Non-pigmented ciliary epithelial cell (primary cell): ENCODE measurements at regions not wholly inside any gene's neighbourhood (a gene's known extent, or its start where the extent isn't known, plus 50 kb on each side); places are given as distances from the start of the nearest gene placed in this dataset.
A peak's percentile ranks its signal among the peaks of the same experiment; 100 is the strongest.
"Not testable (repeated sequence)": the region's sequence is repeated elsewhere in the genome, so short reads cannot be mapped to it uniquely, and the experiment has no call there.

Experiments
- DNase-seq: peaks from one replicate; pipeline ENCODE4 v3.0.0-alpha.2; 2010; ENCODE audit warnings: low read depth

GRCh38 chr10:63675171-63675570, 154.0 kb downstream of the REEP3 start:
- DNase-seq, result no peak

DNA sequence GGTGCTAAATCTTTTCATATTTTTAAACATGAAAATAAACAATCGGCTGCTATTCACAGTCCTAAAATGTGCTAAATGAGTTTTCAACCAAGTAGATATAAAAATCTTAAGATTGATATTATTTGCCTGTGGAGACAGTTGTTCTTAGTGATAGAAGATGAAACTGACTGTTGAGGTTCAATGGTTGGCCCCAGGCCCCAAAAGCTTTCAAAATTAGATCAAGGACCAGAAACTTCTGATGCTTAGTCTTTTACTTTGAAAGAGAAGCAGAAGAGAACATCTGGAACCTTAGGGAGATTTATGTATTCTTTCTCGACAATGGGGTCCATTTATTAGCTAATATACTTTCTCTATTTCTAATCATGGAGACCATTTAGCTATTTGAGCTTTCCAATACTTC, 155.8 kb downstream of the REEP3 start:
- no peak for DNase-seq

- not testable (repeated sequence) for DNase-seq
These were observed 159.3 kb downstream of the REEP3 start for GRCh38 chr10:63680545-63680944.

GRCh38 chr10:63681993-63682697, 160.9 kb downstream of the REEP3 start:
- DNase-seq, result peak; percentile 41

GRCh38 chr10:63682698-63683052, 161.5 kb downstream of the REEP3 start:
- not testable (repeated sequence) for DNase-seq

GRCh38 chr10:63683223-63683622, 162.0 kb downstream of the REEP3 start:
- DNase-seq, result no peak

DNA sequence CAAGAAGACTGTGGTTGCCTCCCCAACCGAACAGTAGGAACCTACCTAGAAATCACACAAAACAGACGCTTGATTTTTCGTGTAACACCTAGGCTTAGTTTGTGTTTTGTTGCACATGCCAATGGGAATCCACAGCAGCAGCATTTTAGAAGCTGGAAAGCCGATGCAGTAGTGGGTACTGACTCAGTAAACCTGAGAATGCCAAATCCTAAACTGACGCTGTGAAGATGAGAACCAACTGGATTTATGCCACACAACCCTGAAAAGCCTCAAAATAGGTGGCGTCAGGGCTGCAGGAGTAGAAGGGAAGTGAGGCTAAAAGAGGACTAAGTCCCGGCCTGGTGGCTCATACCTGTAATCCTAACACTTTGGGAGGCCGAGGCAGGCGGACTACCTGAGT, 162.5 kb downstream of the REEP3 start:
- DNase-seq, result no peak

DNA sequence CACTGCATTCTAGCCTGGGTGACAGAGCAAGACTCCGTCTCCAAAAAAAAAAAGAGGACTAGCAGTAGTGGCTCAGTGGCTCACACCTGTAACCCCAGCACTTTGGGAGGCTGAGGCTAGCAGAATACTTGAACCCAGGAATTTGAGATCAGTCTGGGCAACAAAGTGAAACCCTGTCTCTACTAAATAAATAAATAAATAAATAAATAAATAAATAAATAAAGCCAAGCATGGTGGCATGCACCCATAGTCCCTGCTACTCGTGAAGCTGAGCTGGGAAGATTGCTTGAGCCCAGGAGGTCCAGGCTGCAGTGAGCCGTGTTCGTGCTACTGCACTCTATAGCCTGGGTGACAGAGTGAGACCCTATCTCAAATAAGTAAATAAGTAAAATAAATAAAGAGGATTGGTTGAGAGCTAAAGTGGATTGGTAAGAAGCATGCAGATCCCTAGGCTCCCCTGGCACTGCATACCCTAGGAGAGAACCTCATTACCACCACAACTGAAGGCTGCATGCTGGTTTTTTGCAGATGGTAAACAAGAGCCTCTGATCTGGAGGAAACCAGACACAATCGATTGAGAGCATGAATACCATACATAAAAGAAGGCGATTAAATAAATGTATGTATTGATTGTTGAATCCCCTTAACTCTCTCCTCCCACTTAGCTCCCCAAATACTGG, 163.2 kb downstream of the REEP3 start:
- DNase-seq, result no peak

GRCh38 chr10:63689768-63690167, 168.6 kb downstream of the REEP3 start:
- no peak for DNase-seq

GRCh38 chr10:63692220-63692896, 171.2 kb downstream of the REEP3 start:
- DNase-seq, result no peak

- DNase-seq, result not testable (repeated sequence)
These were observed 171.8 kb downstream of the REEP3 start for GRCh38 chr10:63693021-63693420.

GRCh38 chr10:63696205-63696604, 175.0 kb downstream of the REEP3 start:
- DNase-seq, result no peak

DNA sequence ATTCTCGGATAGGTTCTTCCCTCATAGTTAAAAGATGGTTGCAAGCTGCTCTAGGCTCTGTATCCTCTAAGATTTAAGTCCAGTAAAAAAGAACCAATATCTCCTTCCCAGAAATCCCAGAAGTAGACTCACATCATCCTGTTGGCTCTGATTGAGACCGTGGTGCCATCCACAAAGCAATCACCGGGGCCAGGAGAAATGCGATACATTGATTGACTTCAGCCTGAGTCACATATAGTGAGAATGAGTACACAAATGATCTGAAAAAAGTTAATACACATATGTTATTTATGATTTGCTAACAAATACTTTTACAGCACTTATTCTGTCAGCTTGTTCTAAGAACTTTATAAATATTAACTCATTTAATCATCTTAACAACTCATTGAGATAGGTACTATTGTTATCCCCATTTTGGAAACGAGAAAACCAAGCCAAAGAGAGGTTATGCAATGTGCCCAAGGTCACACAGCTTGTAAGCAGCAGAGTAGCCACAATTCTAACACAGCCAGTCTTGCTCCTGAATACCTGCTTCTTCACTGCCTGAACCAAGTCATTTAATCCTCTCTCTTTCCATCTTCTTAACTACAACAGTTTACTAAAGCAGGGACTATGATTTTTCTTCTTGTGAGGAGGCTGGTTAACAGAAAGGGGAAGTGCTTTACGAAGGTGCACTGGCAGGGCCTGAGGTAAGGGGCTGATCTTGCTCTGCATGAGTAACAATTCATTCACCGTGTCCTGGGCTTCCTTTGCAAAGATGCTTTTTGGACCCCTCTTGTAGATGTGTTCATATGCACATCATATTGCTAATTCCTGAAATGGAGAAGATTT, 177.0 kb downstream of the REEP3 start:
- no peak for DNase-seq

- no peak for DNase-seq
These were observed 177.6 kb downstream of the REEP3 start for GRCh38 chr10:63698787-63699150.

GRCh38 chr10:63699785-63700613, 178.8 kb downstream of the REEP3 start:
- peak; percentile 98 for DNase-seq

DNA sequence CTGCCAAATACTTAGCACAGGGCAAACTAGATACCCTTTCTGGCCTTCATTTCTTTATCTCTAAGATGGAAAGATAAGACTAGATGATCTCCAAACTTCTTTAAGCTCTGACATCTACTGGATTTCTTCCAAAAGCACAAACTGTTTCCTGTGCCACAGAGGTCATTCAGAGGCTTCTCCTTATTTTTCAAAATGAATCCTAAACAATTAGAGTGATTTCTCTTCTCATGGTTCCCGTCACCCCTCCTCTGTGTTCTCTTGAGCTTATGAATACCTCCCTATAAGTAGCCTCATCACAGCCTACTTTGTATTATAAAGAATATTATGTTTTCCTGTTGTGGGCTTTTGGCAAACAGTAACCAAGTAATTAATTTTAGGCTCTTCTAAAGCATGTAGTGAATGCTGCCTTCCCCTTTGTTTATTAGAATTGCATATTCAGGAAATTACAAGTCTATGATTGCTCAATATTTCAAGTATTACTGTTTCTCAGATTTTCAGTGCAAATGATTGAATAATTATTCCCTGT, 179.5 kb downstream of the REEP3 start:
- no peak for DNase-seq

- DNase-seq, result no peak
These were observed 180.9 kb downstream of the REEP3 start for GRCh38 chr10:63702092-63702491.

DNA sequence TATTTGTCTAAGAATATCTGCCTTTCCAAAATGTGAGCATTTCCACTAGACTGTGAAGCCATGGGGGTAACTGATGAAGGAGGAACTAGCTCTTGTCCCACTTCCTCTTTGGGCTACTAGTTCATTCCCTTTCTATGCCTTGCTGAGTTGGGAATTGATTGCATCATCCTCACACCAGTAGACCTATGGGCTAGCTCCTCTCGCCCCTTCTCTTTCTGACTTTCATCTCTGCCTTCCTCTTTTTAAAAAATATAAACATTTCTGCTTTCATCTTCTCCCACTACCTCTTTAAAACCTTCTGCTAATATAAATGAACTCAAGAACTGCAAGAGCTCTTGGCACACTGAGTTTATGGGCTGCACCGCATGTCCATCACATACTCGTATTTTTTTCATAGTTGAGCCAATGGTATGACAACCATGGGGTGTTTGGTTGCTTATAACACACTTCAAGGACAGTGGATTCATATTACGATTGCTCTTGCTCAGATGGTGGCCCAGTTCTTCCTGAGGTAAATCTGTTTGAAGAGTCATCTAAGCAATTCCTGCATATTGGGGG, 182.0 kb downstream of the REEP3 start:
- no peak for DNase-seq

GRCh38 chr10:63703740-63704345, 182.6 kb downstream of the REEP3 start:
- DNase-seq, result no peak

DNA sequence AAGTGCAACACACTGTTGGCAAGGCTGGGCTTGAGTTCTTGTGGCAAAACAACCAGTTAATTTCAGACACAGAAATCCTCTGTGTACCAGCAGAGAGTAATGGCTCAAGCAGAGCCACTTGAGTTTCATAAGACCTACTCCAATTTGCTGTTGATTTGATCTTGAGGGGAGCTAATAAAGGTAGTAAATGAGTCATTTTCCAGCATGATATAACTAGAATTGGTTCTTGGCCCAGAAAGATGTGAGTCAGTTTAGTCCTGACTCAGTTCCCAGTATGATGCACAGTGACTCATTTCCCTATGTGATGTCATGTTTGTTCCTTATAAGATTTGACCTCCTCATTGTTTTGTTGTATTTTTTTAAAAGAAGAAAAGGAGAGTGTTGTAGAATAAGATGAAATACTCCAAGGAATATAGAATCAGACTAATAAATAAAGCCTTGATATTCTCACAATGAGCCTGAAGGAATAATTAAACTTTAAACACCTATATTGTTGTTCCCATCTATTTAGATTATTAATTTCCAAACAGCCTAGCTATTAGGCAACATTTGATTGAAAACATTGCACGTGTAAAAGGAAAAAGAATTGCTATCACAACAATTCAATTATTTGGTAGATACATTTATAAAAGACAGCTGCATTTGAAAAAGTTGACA, 186.2 kb downstream of the REEP3 start:
- peak; percentile 99 for DNase-seq
